ENCODE measurements at regions not wholly inside any gene's neighbourhood (a gene's known extent, or its start where the extent isn't known, plus 50 kb on each side); places are given as distances from the start of the nearest gene placed in this dataset.

DNA sequence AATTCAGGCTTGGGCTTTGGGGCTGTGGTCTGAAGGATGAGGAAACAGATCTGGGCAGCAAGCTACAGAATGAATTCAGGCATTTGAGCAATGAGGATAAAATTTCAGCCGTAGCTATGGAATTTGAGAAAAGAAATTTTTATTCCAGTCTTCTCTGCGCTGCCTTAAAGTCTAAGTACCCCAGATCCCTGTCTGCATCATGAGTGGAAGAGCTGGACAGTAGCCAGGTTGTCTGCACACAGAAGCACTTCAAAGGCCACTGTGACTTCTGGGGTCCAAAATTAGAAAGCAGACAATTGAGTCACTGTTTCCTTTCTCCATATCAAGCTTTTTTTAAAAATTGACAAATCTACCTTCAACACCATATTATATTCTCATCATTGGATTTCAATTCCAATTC, 787.6 kb upstream of the GCFC2 start:
- Histone ChIP-seq H3K79me2 (ENCODE audit: insufficient read depth) (no peaks in the 10 kb centered on the region), H3K9me3 (no peaks in the 10 kb centered on the region), H3K9ac (no peak overlapping the region), H2AFZ (ENCODE audit: low read depth) (no peak overlapping the region), H4K20me1 (ENCODE audit: insufficient read depth) (no peaks in the 10 kb centered on the region), H3K27me3 (ENCODE audit: insufficient read depth) (no peaks in the 10 kb centered on the region), H3K4me2 (no peak overlapping the region), H3K4me3 (ENCODE audit: low read depth in 2 of 2, low read length in 1 of 2) (no peak overlapping the region), H3K27ac (ENCODE audit: low read depth in 2 of 2, low read length in 1 of 2) (peak overlapping the region in 1 of 2 experiments; percentile 39; a peak in 1 of 4 replicates), H3F3A (replicated peaks; ENCODE audit: insufficient read depth) (no peaks in the 10 kb centered on the region), H3K4me1 (ENCODE audit: control insufficient read depth in 1 of 2, insufficient read depth in 2 of 2, low read depth in 1 of 2, low read length in 1 of 2) (peaks cover 0 to 8% of the 10 kb centered on the region in 2 experiments; a peak in 2 of 4 replicates), H3K9me2 (no peaks in the 10 kb centered on the region), H3K36me3 (replicated peaks in 1 of 2; ENCODE audit: control insufficient read depth in 1 of 2, insufficient read depth in 2 of 2, low read length in 1 of 2) (no peaks in the 10 kb centered on the region)
- 45% methylated on average over 2 of the region's 2 CpGs for WGBS (ENCODE audit: low lambda C conversion rate)
- ChIA-PET CTCF (no interaction called here), POLR2A (no interaction called here)
- no peak for DNase-seq
- no peak for TF ChIP-seq GABPA (IDR thresholded peaks at IDR 0.05; ENCODE audit: low read depth)
- no peak for TF ChIP-seq GATA2 (CRISPR knock-in tag; IDR thresholded peaks at IDR 0.05)
- no peak for TF ChIP-seq RAD21 (IDR thresholded peaks at IDR 0.05; ENCODE audit: low read length)
- no peak for TF ChIP-seq SIN3A (IDR thresholded peaks at IDR 0.05; ENCODE audit: borderline replicate concordance, low read depth, low read length)
- TF ChIP-seq EP300 (IDR thresholded peaks at IDR 0.05; ENCODE audit: borderline replicate concordance in 1 of 2, low read depth in 1 of 2, low read length in 1 of 2) = no peak
- TF ChIP-seq, protein P1, sequence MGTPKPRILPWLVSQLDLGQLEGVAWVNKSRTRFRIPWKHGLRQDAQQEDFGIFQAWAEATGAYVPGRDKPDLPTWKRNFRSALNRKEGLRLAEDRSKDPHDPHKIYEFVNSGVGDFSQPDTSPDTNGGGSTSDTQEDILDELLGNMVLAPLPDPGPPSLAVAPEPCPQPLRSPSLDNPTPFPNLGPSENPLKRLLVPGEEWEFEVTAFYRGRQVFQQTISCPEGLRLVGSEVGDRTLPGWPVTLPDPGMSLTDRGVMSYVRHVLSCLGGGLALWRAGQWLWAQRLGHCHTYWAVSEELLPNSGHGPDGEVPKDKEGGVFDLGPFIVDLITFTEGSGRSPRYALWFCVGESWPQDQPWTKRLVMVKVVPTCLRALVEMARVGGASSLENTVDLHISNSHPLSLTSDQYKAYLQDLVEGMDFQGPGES (IDR thresholded peaks at IDR 0.05; ENCODE audit: low read depth, low read length) = no peak
- TF ChIP-seq POLR2AphosphoS5 (IDR thresholded peaks at IDR 0.05; ENCODE audit: low read depth, low read length) = no peak
- no peak for TF ChIP-seq NFIC (IDR thresholded peaks at IDR 0.05; ENCODE audit: borderline replicate concordance)
- no peak for TF ChIP-seq FOXM1 (IDR thresholded peaks at IDR 0.05; ENCODE audit: low read depth)
- no peak for TF ChIP-seq RCOR1 (IDR thresholded peaks at IDR 0.05; ENCODE audit: low read length)
- TF ChIP-seq NRF1 (IDR thresholded peaks at IDR 0.05; ENCODE audit: low read depth, low read length) = no peak
- TF ChIP-seq CHD2 (IDR thresholded peaks at IDR 0.05; ENCODE audit: low read length, partially characterized antibody) = no peak
- TF ChIP-seq, protein P2, sequence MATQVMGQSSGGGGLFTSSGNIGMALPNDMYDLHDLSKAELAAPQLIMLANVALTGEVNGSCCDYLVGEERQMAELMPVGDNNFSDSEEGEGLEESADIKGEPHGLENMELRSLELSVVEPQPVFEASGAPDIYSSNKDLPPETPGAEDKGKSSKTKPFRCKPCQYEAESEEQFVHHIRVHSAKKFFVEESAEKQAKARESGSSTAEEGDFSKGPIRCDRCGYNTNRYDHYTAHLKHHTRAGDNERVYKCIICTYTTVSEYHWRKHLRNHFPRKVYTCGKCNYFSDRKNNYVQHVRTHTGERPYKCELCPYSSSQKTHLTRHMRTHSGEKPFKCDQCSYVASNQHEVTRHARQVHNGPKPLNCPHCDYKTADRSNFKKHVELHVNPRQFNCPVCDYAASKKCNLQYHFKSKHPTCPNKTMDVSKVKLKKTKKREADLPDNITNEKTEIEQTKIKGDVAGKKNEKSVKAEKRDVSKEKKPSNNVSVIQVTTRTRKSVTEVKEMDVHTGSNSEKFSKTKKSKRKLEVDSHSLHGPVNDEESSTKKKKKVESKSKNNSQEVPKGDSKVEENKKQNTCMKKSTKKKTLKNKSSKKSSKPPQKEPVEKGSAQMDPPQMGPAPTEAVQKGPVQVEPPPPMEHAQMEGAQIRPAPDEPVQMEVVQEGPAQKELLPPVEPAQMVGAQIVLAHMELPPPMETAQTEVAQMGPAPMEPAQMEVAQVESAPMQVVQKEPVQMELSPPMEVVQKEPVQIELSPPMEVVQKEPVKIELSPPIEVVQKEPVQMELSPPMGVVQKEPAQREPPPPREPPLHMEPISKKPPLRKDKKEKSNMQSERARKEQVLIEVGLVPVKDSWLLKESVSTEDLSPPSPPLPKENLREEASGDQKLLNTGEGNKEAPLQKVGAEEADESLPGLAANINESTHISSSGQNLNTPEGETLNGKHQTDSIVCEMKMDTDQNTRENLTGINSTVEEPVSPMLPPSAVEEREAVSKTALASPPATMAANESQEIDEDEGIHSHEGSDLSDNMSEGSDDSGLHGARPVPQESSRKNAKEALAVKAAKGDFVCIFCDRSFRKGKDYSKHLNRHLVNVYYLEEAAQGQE (IDR thresholded peaks at IDR 0.05; ENCODE audit: low read depth, low read length) = no peak
- TF ChIP-seq ELF1 (IDR thresholded peaks at IDR 0.05) = no peak
- TF ChIP-seq, protein P3, sequence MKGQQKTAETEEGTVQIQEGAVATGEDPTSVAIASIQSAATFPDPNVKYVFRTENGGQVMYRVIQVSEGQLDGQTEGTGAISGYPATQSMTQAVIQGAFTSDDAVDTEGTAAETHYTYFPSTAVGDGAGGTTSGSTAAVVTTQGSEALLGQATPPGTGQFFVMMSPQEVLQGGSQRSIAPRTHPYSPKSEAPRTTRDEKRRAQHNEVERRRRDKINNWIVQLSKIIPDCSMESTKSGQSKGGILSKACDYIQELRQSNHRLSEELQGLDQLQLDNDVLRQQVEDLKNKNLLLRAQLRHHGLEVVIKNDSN (IDR thresholded peaks at IDR 0.05; ENCODE audit: borderline replicate concordance, low read depth) = no peak
